ENCODE measurements at regions not wholly inside any gene's neighbourhood (a gene's known extent, or its start where the extent isn't known, plus 50 kb on each side); places are given as distances from the start of the nearest gene placed in this dataset.

DNA sequence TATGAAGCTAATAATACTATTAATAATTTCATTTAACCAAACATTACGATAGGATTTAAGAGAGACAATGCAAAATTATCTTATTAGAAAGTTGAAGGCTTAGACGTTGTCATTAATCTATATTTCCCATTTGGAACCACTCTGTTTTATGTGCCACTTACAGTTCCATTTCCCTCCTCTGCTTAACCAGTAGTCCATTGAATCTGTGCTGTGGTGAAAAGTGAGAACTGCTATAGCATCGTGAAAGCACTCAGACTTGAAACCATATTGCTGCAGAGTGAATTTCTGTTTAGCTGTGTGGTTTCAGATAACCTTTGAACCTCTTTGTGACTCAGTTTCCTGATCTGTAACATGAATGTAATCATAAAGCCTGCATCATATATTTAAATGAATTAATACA is 2304.5 kb downstream of the MAT2B start:
- TF ChIP-seq, protein P1, sequence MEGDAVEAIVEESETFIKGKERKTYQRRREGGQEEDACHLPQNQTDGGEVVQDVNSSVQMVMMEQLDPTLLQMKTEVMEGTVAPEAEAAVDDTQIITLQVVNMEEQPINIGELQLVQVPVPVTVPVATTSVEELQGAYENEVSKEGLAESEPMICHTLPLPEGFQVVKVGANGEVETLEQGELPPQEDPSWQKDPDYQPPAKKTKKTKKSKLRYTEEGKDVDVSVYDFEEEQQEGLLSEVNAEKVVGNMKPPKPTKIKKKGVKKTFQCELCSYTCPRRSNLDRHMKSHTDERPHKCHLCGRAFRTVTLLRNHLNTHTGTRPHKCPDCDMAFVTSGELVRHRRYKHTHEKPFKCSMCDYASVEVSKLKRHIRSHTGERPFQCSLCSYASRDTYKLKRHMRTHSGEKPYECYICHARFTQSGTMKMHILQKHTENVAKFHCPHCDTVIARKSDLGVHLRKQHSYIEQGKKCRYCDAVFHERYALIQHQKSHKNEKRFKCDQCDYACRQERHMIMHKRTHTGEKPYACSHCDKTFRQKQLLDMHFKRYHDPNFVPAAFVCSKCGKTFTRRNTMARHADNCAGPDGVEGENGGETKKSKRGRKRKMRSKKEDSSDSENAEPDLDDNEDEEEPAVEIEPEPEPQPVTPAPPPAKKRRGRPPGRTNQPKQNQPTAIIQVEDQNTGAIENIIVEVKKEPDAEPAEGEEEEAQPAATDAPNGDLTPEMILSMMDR (IDR thresholded peaks at IDR 0.05; ENCODE audit: extremely low read depth, insufficient read depth, missing control alignments): no peak
- DNase-seq (ENCODE audit: low spot score): no peak
- in situ Hi-C loops (cut with MboI; ENCODE audit: low pct_unique_long_range_greater_than_20kb, low sequenced_read_pairs, unreplicated experiment): no loop called here

DNA sequence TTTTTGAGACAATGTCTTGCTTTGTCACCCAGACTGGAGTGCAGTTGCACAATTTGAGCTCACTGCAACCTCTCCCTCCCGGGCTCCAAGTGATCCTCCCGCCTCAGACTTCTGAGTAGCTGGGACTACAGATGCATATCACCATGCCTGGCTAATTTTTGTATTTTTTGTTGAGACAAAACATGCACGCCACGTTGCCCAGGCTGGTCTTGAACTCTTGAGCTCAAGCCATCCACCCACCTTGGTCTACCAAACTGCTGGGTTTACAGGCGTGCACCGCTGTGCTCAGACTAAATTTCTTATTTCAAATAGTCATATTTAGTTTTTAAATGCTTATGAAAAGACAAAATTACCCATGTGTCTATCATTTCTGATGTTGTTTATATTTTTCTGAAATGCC is 2324.1 kb downstream of the MAT2B start:
- DNase-seq (ENCODE audit: low spot score): no peak
- in situ Hi-C loops (cut with MboI; ENCODE audit: low pct_unique_long_range_greater_than_20kb, low sequenced_read_pairs, unreplicated experiment): no loop called here
- TF ChIP-seq, protein P1 (IDR thresholded peaks at IDR 0.05; ENCODE audit: extremely low read depth, insufficient read depth, missing control alignments): no peak

DNA sequence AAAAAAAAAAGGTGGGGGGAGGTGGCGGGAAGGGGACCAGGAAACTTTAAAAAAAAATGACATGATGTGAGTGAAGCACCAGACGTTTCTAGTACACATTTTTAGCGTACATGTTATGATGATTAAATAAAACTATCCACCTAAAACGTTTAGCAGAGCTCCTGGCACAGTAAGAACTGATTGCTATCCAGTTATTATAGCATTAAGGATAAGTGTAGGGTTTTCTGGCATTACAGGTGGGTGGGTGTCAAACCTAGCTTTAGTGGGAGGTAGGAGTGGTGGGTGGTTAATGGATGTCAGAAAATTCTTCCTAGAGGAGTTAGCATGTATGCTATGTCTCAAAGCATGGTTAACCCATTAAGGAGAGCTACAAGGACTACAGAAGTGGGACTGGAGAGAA is 2329.5 kb downstream of the MAT2B start:
- TF ChIP-seq, protein P1 (IDR thresholded peaks at IDR 0.05; ENCODE audit: extremely low read depth, insufficient read depth, missing control alignments): no peak
- in situ Hi-C loops (cut with MboI; ENCODE audit: low pct_unique_long_range_greater_than_20kb, low sequenced_read_pairs, unreplicated experiment): no loop called here
- no peak for DNase-seq (ENCODE audit: low spot score)

DNA sequence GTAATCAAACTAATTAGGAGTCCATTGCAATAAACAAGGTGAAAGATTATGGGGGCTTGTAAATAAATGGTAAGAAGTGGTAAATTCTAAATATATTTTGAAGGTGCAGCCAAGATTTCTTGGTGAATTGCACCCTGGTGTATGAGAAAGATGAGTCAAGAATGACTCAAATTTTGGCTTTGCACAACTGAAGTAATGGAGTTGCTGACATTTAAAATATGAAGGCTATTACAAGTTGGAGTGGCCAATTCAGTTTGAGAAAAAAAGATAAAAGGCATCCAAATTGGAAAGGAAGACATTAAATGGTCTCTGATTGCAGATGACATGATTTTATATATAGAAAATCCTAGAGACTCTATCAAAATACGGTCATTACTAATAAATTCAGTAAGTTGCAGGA is 2330.6 kb downstream of the MAT2B start:
- TF ChIP-seq, protein P1 (IDR thresholded peaks at IDR 0.05; ENCODE audit: extremely low read depth, insufficient read depth, missing control alignments): no peak
- no peak for DNase-seq (ENCODE audit: low spot score)
- in situ Hi-C loops (cut with MboI; ENCODE audit: low pct_unique_long_range_greater_than_20kb, low sequenced_read_pairs, unreplicated experiment): no loop called here

DNA sequence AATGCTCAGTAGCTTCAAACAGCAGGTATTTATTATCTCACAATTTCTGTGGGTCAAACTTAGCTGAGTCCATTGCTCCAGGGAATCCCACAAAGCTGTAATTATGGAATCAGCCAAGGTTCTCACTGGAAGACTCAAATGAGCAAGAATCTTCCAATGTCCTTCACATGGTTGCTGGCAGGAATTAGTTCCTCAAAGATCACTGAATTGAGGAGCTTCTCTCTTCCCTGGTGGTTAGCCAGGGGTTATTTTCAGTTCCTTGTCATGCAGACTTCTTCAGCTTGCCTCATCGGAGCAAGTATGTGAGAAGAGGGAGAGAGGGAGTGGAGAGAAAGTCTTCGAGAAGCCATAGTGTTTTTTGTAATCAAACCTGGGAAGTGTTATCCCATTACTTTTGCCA is 2331.9 kb downstream of the MAT2B start:
- TF ChIP-seq, protein P1 (IDR thresholded peaks at IDR 0.05; ENCODE audit: extremely low read depth, insufficient read depth, missing control alignments): no peak
- no peak for DNase-seq (ENCODE audit: low spot score)
- in situ Hi-C loops (cut with MboI; ENCODE audit: low pct_unique_long_range_greater_than_20kb, low sequenced_read_pairs, unreplicated experiment): no loop called here

DNA sequence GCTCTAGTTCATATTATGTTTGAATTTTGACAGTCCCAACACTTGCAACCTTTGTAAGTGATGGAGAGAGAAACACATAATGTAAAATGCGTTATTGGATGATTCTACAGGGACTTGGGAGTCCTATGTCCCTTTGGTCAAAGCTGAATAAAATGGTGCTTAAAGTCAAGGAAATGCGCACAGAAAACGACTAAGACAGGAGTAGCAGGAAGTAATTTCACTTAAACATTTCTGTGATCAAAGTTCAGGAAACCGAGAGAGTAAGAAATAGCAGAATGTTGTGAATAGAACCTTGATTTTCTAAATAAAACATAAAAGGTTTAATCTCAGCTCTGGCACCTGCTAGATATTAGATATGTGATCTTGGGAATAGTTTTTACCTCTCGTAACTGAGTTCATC is 2339.2 kb downstream of the MAT2B start:
- TF ChIP-seq, protein P1 (IDR thresholded peaks at IDR 0.05; ENCODE audit: extremely low read depth, insufficient read depth, missing control alignments): no peak
- in situ Hi-C loops (cut with MboI; ENCODE audit: low pct_unique_long_range_greater_than_20kb, low sequenced_read_pairs, unreplicated experiment): no loop called here
- DNase-seq (ENCODE audit: low spot score): no peak

DNA sequence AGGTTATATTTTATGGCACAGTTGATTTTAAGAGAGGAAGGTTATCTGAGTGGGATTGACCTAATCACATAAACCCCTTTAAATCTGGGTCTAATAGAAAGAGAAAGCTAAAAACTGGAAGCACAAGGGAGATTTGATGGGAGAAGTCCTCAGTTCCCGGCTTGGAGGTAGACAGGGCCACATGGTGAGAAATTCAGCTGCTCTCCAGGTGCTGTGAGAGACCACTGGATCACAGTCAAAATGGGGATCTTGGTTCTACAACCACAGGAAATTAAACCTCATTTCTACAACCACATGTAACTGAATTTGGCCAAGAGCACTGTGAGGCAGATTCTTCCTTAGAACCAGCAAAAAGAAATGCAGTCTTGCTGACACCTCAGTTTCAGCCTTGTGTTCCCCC is 2352.7 kb downstream of the MAT2B start:
- no peak for DNase-seq (ENCODE audit: low spot score)
- in situ Hi-C loops (cut with MboI; ENCODE audit: low pct_unique_long_range_greater_than_20kb, low sequenced_read_pairs, unreplicated experiment): no loop called here
- TF ChIP-seq, protein P1 (IDR thresholded peaks at IDR 0.05; ENCODE audit: extremely low read depth, insufficient read depth, missing control alignments): no peak
